DND-41 (cell line): ENCODE measurements at regions not wholly inside any gene's neighbourhood (a gene's known extent, or its start where the extent isn't known, plus 50 kb on each side); places are given as distances from the start of the nearest gene placed in this dataset.

Experiments used
- CTCF ChIP-seq: IDR thresholded peaks from 2 replicates; pipeline ENCODE4 v1.5.1; 2012; ENCODE audit warnings: borderline replicate concordance, low read length, moderate library complexity, mild to moderate bottlenecking; ENCODE audit not compliant: poor library complexity, severe bottlenecking; ENCODE audit errors: extremely low read depth
- EZH2 ChIP-seq: IDR thresholded peaks from 3 replicates; pipeline ENCODE4 v1.6.1; 2012; ENCODE audit warnings: borderline replicate concordance, low read depth, mild to moderate bottlenecking, moderate library complexity, low read length, inconsistent platforms; ENCODE audit not compliant: severe bottlenecking

- TF ChIP-seq CTCF (no peak), EZH2 (no peak)
Measured at GRCh38 chr3:110940055-110940454, 131.6 kb upstream of the NECTIN3 start.
